Ovary (tissue), 7 donors: ENCODE measurements at regions not wholly inside any gene's neighbourhood (a gene's known extent, or its start where the extent isn't known, plus 50 kb on each side); places are given as distances from the start of the nearest gene placed in this dataset.
"Not testable (repeated sequence)": the region's sequence is repeated elsewhere in the genome, so short reads cannot be mapped to it uniquely, and the experiment has no call there.

Source experiments
- DNase-seq, 5 donors: peaks; one replicate each; pipeline ENCODE4 v3.0.0-alpha.2; 2019 to 2020
- H3K27ac ChIP-seq, 2 donors: fragments of 200-600 bp; one replicate each; pipeline versions ENCODE4 v1.5.1 to v1.8.0; 2019 to 2022
- H3K27me3 ChIP-seq: fragments of 200-600 bp; one replicate; pipeline ENCODE4 v1.8.0; 2022
- H3K36me3 ChIP-seq: fragments of 200-600 bp; sonication (generic); one replicate; pipeline ENCODE4 v1.5.1; 2019
- H3K4me1 ChIP-seq: one replicate; pipeline ENCODE4 v1.8.1; 2013; ENCODE audit warnings: mild to moderate bottlenecking, moderate library complexity; ENCODE audit not compliant: insufficient read depth
- H3K4me3 ChIP-seq: fragments of 200-600 bp; sonication (generic); one replicate; pipeline ENCODE4 v1.5.1; 2017
- H3K9me3 ChIP-seq, 2 donors: fragments of 200-600 bp in 1 of 2; sonication (generic) in 1 of 2; one replicate each; pipeline versions ENCODE4 v1.5.1 to v1.8.1; 2013 to 2019; ENCODE audit warnings: mild to moderate bottlenecking in 1 of 2, moderate library complexity in 1 of 2
- CTCF ChIP-seq, 3 donors: fragments of 450-650 bp in 2 of 3; fragments of 200-600 bp in 1 of 3; IDR thresholded peaks; one replicate each; pipeline versions ENCODE4 v1.5.1 to v1.8.0; 2016 to 2022; ENCODE audit warnings: antibody characterized with exemption in 3 of 3, mild to moderate bottlenecking in 1 of 3
- EP300 ChIP-seq: sonication (generic); formaldehyde crosslinking; IDR thresholded peaks from one replicate; pipeline ENCODE4 v1.6.1; 2017; ENCODE audit warnings: antibody characterized with exemption
- POLR2A ChIP-seq: fragments of 450-650 bp; IDR thresholded peaks from one replicate; pipeline ENCODE4 v1.6.1; 2017; ENCODE audit warnings: antibody characterized with exemption, mild to moderate bottlenecking, moderate library complexity
- WGBS, 3 donors: extraction: QIAGEN DNeasy Blood & Tissue Kit in 1 of 3; methylation state at CpG; one replicate each; pipeline versions ENCODE4 v1.1.5 to v1.1.7; 2013 to 2017; 5-methylcytosine and 5-hydroxymethylcytosine counted together
- intact Hi-C, 4 donors: fragments of 100-400 bp; cut with DNase I; formaldehyde crosslinking; loops; one replicate each; pipeline versions ENCODE4 v1.11.0 to v1.15.1; 2022 to 2023
- donor health status: DM: no; HTN: no; CAD: no; lungs with moderate emphysema.
- donor health status: DM: no; HTN: no; CAD: no.
- donor health status: Bipolar disorder and iron deficiency.
- donor health status: DM: no; HTN: no; CAD: no.
- donor health status: DM: yes; HTN: yes; CAD: no.

- Histone ChIP-seq H3K4me1 (no peaks in the 10 kb centered on the region), H3K27me3 (no peaks in the 10 kb centered on the region), H3K36me3 (no peaks in the 10 kb centered on the region), H3K9me3 (no peaks in the 10 kb centered on the region), H3K27ac (no peak overlapping the region), H3K4me3 (no peak overlapping the region)
- intact Hi-C loops, result no loop called here
- WGBS, 3 donors, result 93 to 97% (median 93%) methylated on average over 2 of the region's 2 CpGs
- no peak for DNase-seq
- TF ChIP-seq POLR2A (no peak), EP300 (no peak), CTCF (IDR thresholded peaks at IDR 0.05) (no peak)
Observed at GRCh38 chr5:103745353-103746065, 182.9 kb upstream of the NUDT12 start.

- Histone ChIP-seq H3K27ac (no peak overlapping the region), H3K36me3 (no peaks in the 10 kb centered on the region), H3K4me1 (no peaks in the 10 kb centered on the region), H3K27me3 (no peaks in the 10 kb centered on the region), H3K4me3 (no peak overlapping the region), H3K9me3 (no peaks in the 10 kb centered on the region)
- DNase-seq, result no peak
- no peak for TF ChIP-seq EP300
- no peak for TF ChIP-seq CTCF (IDR thresholded peaks at IDR 0.05)
- 33 to 37% (median 37%) methylated on average over 4 of the region's 4 CpGs for WGBS, 3 donors
- intact Hi-C loops, result no loop called here
Observed at GRCh38 chr5:103744159-103744558, 181.6 kb upstream of the NUDT12 start.

GRCh38 chr5:103743421-103743820 is 180.8 kb upstream of the NUDT12 start:
- no peaks in the 10 kb centered on the region for H3K9me3 ChIP-seq
- H3K4me1 ChIP-seq, result no peaks in the 10 kb centered on the region
- TF ChIP-seq EP300, result no peak
- no peak for TF ChIP-seq CTCF (IDR thresholded peaks at IDR 0.05)
- no peak for TF ChIP-seq POLR2A
- H3K27ac ChIP-seq, result no peak overlapping the region
- 44 to 53% (median 44%) methylated on average over 2 of the region's 2 CpGs for WGBS, 3 donors
- no peaks in the 10 kb centered on the region for H3K36me3 ChIP-seq
- no peak for DNase-seq
- H3K27me3 ChIP-seq, result no peaks in the 10 kb centered on the region
- intact Hi-C loops, result no loop called here
- no peak overlapping the region for H3K4me3 ChIP-seq

GRCh38 chr5:103741984-103742383 is 179.4 kb upstream of the NUDT12 start:
- DNase-seq, result no peak
- intact Hi-C loops, result no loop called here
- Histone ChIP-seq H3K27me3 (no peaks in the 10 kb centered on the region), H3K4me1 (no peaks in the 10 kb centered on the region), H3K4me3 (no peak overlapping the region), H3K9me3 (no peaks in the 10 kb centered on the region), H3K27ac (no peak overlapping the region), H3K36me3 (no peaks in the 10 kb centered on the region)
- WGBS, 3 donors, result 20 to 40% (median 36%) methylated on average over 1 of the region's 1 CpG
- no peak for TF ChIP-seq POLR2A
- TF ChIP-seq CTCF (IDR thresholded peaks at IDR 0.05), result no peak
- no peak for TF ChIP-seq EP300

GRCh38 chr5:103736343-103736742 is 173.8 kb upstream of the NUDT12 start:
- H3K4me3 ChIP-seq, H3K4me1 ChIP-seq, H3K9me3 ChIP-seq, DNase-seq, H3K27ac ChIP-seq, H3K36me3 ChIP-seq, H3K27me3 ChIP-seq, intact Hi-C loops: not testable (repeated sequence)
- 84 to 92% (median 89%) methylated on average over 8 of the region's 8 CpGs for WGBS, 3 donors
